Astrocyte of the hippocampus (primary cell): ENCODE measurements at regions not wholly inside any gene's neighbourhood (a gene's known extent, or its start where the extent isn't known, plus 50 kb on each side); places are given as distances from the start of the nearest gene placed in this dataset.

Source experiments
- DNase-seq: peaks from one replicate; pipeline ENCODE4 v3.0.0; 2011; ENCODE audit warnings: low read depth, low spot score

- DNase-seq, result peak; percentile 7
These were observed 113.5 kb upstream of the C10orf90 start for GRCh38 chr10:126783806-126784557.

- DNase-seq, result no peak
These were observed 116.7 kb upstream of the C10orf90 start for GRCh38 chr10:126787201-126787600.

DNA sequence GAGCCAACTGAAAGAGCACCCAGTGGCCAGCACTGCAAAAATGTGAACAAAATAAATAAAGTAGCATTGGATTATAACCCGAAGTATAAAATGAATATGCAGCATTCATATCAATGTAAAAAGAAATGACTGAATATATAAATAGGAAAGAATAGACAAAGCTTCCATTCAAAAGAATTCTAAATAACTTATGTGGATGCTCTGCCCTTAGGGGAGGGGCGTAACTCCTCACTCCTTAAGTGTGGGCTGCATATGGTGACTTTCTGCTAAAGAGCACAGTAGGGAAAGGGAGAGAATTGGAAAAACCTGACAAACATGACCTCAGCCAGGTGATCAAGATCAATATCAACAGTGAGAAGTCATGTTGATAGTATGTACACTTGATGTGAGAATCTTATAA is 109.9 kb upstream of the DOCK1 start:
- no peak for DNase-seq

GRCh38 chr10:126798649-126799048 is 106.6 kb upstream of the DOCK1 start:
- no peak for DNase-seq

DNA sequence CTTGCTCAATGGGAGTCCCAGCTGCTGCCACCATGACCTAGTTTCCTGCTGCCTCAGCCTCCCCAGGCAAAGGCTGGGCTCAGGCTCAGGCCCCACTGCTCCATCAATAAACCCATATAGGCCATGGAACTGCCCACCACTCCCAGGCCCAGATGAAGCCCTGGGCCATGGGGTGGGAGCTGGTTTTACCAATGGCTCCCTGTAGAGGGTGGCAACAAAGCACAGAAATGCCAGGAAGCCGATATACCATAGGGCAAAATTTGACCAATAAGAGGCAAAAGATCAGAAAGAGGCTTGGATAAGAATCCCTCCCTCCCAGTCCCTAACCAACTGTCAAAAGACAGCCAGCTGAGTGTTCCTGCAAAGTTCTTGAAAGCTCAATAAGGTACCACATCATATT is 101.8 kb upstream of the DOCK1 start:
- DNase-seq, result no peak

DNA sequence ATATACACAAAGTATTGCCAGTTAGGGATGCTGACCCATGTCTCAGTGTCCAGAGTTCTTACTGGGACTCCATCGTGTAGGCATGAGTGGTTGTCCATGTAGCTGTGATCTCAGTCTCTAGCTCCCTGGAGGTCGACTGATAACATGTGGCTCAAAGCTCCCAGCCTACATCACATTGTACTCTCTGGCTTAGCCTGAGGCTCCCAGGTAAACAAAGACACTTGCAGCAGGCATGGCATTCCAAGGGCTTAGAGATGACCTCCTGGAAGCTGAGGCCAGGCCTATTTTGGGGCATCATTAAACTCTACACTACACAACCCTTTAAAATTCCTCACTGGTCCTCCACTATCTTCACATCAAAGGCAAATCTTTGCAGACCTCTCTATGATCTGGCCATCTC is 100.8 kb upstream of the DOCK1 start:
- no peak for DNase-seq

DNA sequence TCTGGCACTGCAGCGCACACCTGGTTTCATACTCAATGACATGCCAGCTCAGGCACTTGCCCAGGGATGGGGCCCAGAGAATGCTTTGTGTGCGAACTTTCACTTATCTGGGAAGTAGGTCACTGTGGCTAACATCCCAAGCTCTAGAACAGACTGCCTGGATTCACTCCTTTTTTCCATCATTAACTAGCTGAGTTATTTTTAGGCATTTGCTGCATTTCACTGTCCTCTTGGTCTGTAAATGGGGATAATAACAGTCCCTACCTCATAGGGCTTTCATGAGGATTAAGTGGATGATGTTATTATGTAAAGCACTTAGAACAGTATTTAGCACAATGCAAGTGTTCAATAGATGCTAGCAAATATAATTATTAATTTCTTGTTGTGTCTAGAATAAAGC is 98.7 kb upstream of the DOCK1 start:
- no peak for DNase-seq

DNA sequence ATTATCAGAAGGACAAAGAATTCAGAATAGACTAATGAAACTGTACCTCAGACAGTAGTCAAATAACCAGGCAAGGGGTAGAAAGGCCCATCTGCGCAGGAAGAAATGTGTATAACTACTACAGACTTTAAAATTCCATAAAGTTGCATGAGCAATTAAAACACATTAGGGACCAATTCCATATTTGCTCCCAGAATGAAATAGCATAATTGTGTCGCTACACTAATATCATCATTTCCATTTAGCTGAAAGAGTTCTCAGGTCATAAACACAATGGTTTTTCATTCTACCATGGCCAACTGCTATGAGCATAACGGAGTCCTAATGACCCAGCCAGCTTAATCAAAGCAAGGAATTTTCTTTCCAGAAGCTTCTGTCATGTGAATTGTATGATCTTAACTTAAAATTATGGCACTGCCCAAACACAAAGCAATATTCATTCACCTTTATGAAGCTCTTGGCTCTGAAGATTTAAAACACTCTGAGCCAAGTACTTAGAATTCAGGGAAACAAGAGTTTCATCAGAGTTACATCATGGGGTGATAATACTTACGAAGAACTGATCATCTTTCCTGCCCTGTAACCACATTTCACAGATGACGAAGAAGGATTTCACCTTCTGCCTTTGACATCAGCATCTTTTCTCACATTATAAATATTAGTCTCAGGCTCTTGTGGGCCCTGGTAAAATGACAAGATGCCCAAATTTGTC is 98.1 kb upstream of the DOCK1 start:
- no peak for DNase-seq

GRCh38 chr10:126808103-126808502 is 97.1 kb upstream of the DOCK1 start:
- no peak for DNase-seq

GRCh38 chr10:126813432-126813831 is 91.8 kb upstream of the DOCK1 start:
- DNase-seq, result no peak

GRCh38 chr10:126833542-126833941 is 71.7 kb upstream of the DOCK1 start:
- DNase-seq, result no peak

- DNase-seq, result no peak
These were observed 69.2 kb upstream of the DOCK1 start for GRCh38 chr10:126836009-126836408.

- DNase-seq, result no peak
These were observed 66.9 kb upstream of the DOCK1 start for GRCh38 chr10:126838316-126838715.

DNA sequence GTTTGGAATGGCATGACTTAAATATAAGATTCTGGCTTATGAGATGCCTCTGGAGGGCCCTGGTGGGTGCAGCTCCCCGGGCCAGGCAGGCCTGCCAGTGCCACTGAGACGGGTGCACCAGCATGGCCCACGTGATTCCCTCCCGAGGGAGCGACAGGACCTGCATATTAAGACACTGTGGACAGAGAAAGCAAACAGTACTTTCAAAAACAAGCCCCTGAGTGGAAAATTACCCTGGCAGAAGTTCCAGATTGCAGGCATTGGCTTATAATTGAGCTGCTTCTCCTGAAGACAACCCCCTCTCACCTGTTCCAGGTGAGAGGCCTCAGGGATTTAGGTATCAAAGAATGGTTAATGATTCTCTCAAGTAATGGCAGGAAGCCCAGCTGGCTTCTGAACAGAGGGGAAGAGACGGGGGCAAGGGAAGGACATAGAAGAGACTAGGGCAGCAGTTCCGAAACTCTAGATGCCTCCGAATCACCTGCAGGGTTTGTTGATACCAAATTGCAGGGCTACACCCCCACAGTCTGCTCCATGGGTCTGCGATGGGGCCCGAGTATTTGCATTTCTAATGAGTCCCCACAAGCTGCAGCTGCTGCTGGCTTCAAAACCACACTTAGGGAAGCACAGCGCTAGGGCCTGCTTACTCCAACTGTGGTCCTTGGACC is 66.0 kb upstream of the DOCK1 start:
- DNase-seq, result no peak

DNA sequence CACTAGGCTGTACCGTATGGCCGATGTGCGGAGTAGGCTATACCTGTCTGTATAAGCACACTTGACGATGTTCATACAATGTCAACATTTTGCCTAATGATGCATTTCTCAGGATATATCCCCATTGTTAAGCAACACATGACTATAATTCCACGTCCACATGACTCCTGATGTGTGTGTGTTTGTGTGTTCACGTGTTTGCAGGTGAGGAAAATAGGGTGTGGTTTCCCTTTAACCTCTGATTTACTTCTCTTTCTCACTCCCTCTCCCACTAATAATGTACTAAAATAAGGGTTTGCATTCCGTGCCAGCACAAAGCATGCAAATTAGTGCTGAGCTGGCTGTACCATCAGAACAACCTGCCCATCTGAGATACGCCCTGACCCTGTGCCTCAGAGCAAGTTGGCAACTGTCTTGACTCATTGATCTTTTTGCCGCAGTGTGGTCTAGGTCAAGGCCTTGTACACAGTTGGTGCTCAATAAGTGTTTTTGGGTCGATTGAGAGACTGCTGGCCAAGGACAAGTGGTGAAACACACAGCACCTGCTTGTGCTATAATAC is 64.6 kb upstream of the DOCK1 start:
- DNase-seq, result no peak

DNA sequence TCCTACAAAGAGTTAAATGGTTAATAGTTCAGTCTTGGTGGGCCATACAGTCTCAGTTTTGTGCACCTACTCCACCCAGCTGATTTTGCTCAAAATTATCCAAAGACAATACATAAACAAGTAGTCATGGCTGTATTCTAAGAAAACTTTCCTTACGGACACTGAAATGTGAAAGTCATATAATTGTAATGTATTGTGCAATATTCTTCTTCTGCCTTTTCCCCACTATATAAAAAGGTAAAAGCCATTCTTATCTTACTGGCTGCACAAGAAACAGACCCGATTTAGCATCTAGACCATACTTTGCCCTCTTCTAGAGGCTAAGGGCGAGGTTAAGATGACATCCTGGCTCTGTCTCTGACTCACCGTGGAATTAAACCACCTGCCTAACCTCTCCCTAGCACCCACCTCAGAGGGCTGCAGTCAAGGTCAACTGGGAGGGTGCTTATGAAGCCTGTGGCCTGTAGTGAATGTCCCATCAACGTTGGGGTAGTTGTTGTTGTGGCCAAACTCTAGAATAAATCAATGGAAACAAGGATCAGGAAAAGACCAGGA is 63.8 kb upstream of the DOCK1 start:
- DNase-seq, result no peak

DNA sequence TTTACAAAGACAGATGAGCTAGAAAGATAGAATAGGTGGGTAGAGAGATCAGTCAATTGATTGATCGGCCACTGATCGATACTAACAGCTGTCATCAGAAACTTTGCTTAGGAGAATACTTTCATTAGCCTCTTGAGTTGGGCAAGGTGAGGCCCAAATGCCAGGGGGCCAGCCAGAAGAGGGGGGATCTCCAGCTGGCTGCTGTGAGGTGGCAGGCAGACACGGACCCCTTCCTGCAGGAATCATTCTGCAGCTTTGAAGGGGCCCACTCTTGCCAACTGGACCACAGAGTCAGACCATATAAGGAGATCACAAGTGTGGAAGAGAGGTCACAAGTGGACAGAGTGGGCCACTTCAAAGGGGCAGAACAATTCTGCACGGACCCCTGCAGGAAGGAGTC is 62.9 kb upstream of the DOCK1 start:
- no peak for DNase-seq

- DNase-seq, result no peak
These were observed 62.4 kb upstream of the DOCK1 start for GRCh38 chr10:126842836-126843235.

- no peak for DNase-seq
These were observed 61.8 kb upstream of the DOCK1 start for GRCh38 chr10:126843299-126843934.

- DNase-seq, result peak; percentile 44
These were observed 60.8 kb upstream of the DOCK1 start for GRCh38 chr10:126844406-126844805.

- DNase-seq, result no peak
These were observed 58.8 kb upstream of the DOCK1 start for GRCh38 chr10:126846469-126846868.

GRCh38 chr10:126846959-126847358 is 58.3 kb upstream of the DOCK1 start:
- DNase-seq, result no peak
